ENCODE measurements at regions not wholly inside any gene's neighbourhood (a gene's known extent, or its start where the extent isn't known, plus 50 kb on each side); places are given as distances from the start of the nearest gene placed in this dataset.

- no peaks in the 10 kb centered on the region for H3K36me3 ChIP-seq (ENCODE audit: control insufficient read depth in 1 of 2, insufficient read depth in 2 of 2, low read length in 2 of 2)
- RAD21 ChIA-PET (ENCODE audit: low non-redundant PET in 1 of 2, low total read pairs in 2 of 2, uncharacterized antibody in 2 of 2, unreplicated experiment in 2 of 2) = no interaction called here
- H4K20me1 ChIP-seq (ENCODE audit: insufficient read depth) = no peaks in the 10 kb centered on the region
- peaks cover 5% of the 10 kb centered on the region; the same call in 1 of the 2 replicates for H3K9me2 ChIP-seq (ENCODE audit: insufficient read depth)
- no peak overlapping the region for H3K27ac ChIP-seq (ENCODE audit: low read depth, low read length)
- H3K27me3 ChIP-seq (ENCODE audit: insufficient read depth, low read length) = no peaks in the 10 kb centered on the region
- H3K4me2 ChIP-seq (ENCODE audit: low read length) = no peak overlapping the region
- H3K4me1 ChIP-seq (ENCODE audit: control insufficient read depth in 1 of 2, insufficient read depth in 2 of 2, low read length in 2 of 2) = peaks cover 0 to 7% of the 10 kb centered on the region in 2 experiments; a peak in 1 of 4 replicates
- intact Hi-C loops (cut with micrococcal nuclease) = no loop called here
- no peak overlapping the region for H2AFZ ChIP-seq (ENCODE audit: low read depth, low read length, poor library complexity, severe bottlenecking)
- H3K9me3 ChIP-seq (ENCODE audit: control insufficient read depth in 1 of 2, insufficient read depth in 1 of 2, low read depth in 1 of 2, low read length in 2 of 2) = no peaks in the 10 kb centered on the region
- no peak overlapping the region for H3K4me3 ChIP-seq (replicated peaks in 1 of 2; ENCODE audit: low read depth in 1 of 2, low read length in 2 of 2)
- CTCF ChIA-PET = no interaction called here
- no peak for DNase-seq (ENCODE audit: low read depth, low spot score)
- H3K9ac ChIP-seq (ENCODE audit: low read length) = no peak overlapping the region
- TF ChIP-seq ELF1 (IDR thresholded peaks at IDR 0.05; ENCODE audit: borderline replicate concordance, low read depth) (no peak), JUND (IDR thresholded peaks at IDR 0.05) (no peak), EZH2phosphoT487 (IDR thresholded peaks at IDR 0.05; ENCODE audit: borderline replicate concordance) (no peak), SIN3A (IDR thresholded peaks at IDR 0.05; ENCODE audit: low read depth) (no peak), ZBTB33 (IDR thresholded peaks at IDR 0.05; ENCODE audit: extremely low read depth, insufficient replicate concordance, low read length) (no peak), FOSL1 (IDR thresholded peaks at IDR 0.05; ENCODE audit: low read depth) (no peak), SRF (IDR thresholded peaks at IDR 0.05; ENCODE audit: low read depth) (no peak), CBX3 (IDR thresholded peaks at IDR 0.05; ENCODE audit: low read depth) (no peak), POLR2AphosphoS5 (IDR thresholded peaks at IDR 0.05; ENCODE audit: low read depth, low read length) (no peak), CEBPB (IDR thresholded peaks at IDR 0.05; ENCODE audit: low read depth) (no peak), ATF3 (IDR thresholded peaks at IDR 0.05) (no peak), TCF7L2 (IDR thresholded peaks at IDR 0.05; ENCODE audit: borderline replicate concordance, extremely low read depth, insufficient read depth, insufficient read length) (no peak), SP1 (IDR thresholded peaks at IDR 0.05; ENCODE audit: low read depth) (no peak)
- BruUV-seq (replicated peaks) = no TSS peak
- no peak for ATAC-seq
- POLR2A ChIA-PET = no interaction called here
- H3K79me2 ChIP-seq (ENCODE audit: insufficient read depth, low read length) = no peaks in the 10 kb centered on the region
Measured at GRCh38 chr2:105469781-105470180, 70.9 kb upstream of the FHL2 start.

Measured in HCT116 (cell line).